Uterus (tissue), 3 donors: ENCODE measurements at regions not wholly inside any gene's neighbourhood (a gene's known extent, or its start where the extent isn't known, plus 50 kb on each side); places are given as distances from the start of the nearest gene placed in this dataset.

Source experiments
- DNase-seq, 2 donors: peaks; one replicate each; pipeline ENCODE4 v3.0.0-alpha.2; 2019 to 2020
- H3K27ac ChIP-seq, 2 donors: fragments of 200-600 bp; sonication (generic); 1 replicate in 1 of 2; 2 replicates in 1 of 2; pipeline ENCODE4 v1.5.1; 2016 to 2018
- H3K27me3 ChIP-seq, 2 donors: fragments of 200-600 bp; sonication (generic); one replicate each; pipeline ENCODE4 v1.5.1; 2018 to 2019; ENCODE audit warnings: control low read depth in 1 of 2
- H3K36me3 ChIP-seq, 2 donors: fragments of 200-600 bp; sonication (generic); one replicate each; pipeline ENCODE4 v1.5.1; 2019; ENCODE audit warnings: control low read depth in 1 of 2
- H3K4me1 ChIP-seq, 2 donors: fragments of 200-600 bp; sonication (generic); one replicate each; pipeline ENCODE4 v1.5.1; 2018 to 2019; ENCODE audit warnings: control low read depth in 1 of 2
- H3K4me3 ChIP-seq, 2 donors: fragments of 200-600 bp; sonication (generic); 1 replicate in 1 of 2; 2 replicates in 1 of 2; pipeline ENCODE4 v1.5.1; 2018 to 2019; ENCODE audit warnings: mild to moderate bottlenecking in 1 of 2
- H3K9me3 ChIP-seq, 2 donors: fragments of 200-600 bp; sonication (generic); one replicate each; pipeline ENCODE4 v1.5.1; 2019; ENCODE audit warnings: control low read depth in 1 of 2
- CTCF ChIP-seq, 4 experiments: fragments of 200-600 bp in 2 of 4; fragments of 450-650 bp in 2 of 4; sonication (generic) in 2 of 4; IDR thresholded peaks; one replicate each; pipeline ENCODE4 v1.5.1; 2016 to 2019; ENCODE audit warnings: antibody characterized with exemption in 4 of 4, mild to moderate bottlenecking in 2 of 4, moderate library complexity in 1 of 4
- POLR2A ChIP-seq, 2 donors: fragments of 450-650 bp; IDR thresholded peaks; one replicate each; pipeline ENCODE4 v1.6.1; 2016; ENCODE audit warnings: antibody characterized with exemption in 2 of 2, mild to moderate bottlenecking in 1 of 2, moderate library complexity in 1 of 2
- intact Hi-C: fragments of 100-400 bp; cut with DNase I; formaldehyde crosslinking; loops from one replicate; pipeline ENCODE4 v1.15.1; 2023; ENCODE audit warnings: low total_unique reads
- donor health status: DM: yes; HTN: yes; CAD: no.

DNA sequence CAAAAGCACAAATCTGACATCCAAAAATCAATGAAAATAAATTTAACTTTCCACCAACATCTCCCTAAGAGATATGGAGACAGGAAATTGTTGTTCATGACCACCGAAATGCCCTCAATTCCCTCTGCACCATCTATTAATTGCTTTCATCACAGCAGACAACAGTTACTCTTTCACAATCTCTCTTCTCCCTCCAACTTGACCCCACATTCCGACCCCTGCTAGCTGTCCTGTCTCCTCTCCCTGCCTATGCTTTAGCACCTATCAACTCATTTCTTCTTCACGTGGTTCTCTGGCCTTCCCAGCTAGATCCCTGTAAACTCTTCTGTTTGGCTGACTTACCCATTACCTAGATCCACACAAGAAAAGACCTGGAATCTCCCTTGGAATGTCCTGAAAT is 173.9 kb upstream of the ADAMTS9 start:
- H3K4me1 ChIP-seq, result peaks cover 6 to 11% of the 10 kb centered on the region in 2 donors
- TF ChIP-seq POLR2A (IDR thresholded peaks at IDR 0.05) (no peak), CTCF (IDR thresholded peaks at IDR 0.05) (no peak)
- no peaks in the 10 kb centered on the region for H3K36me3 ChIP-seq
- no peaks in the 10 kb centered on the region for H3K9me3 ChIP-seq
- H3K27ac ChIP-seq, result no peak overlapping the region
- no peaks in the 10 kb centered on the region for H3K27me3 ChIP-seq
- no peak overlapping the region for H3K4me3 ChIP-seq
- intact Hi-C loops, result no loop called here
- no peak for DNase-seq

DNA sequence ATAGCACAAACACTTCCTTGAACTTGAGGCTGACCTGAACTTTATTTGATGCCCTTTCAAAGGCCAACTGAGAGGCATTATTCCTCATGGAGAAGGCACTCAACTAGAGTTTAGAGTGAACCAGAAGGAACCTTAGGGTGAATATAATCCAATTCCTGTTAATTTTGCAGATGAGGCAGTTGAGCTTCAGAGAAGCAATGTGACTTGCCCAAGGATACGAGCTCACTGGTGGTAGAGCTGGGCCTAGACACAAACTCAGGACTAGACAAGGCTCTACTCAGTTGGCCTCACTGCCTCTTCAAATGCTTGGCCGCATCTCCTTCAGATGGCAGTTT is 172.7 kb upstream of the ADAMTS9 start:
- DNase-seq, result no peak
- peaks cover under 1 to 2% of the 10 kb centered on the region in 2 donors for H3K4me1 ChIP-seq
- no peak overlapping the region for H3K4me3 ChIP-seq
- H3K27ac ChIP-seq, result peak overlapping the region in 1 of 2 donors; percentile 8
- H3K27me3 ChIP-seq, result no peaks in the 10 kb centered on the region
- no peaks in the 10 kb centered on the region for H3K36me3 ChIP-seq
- no peaks in the 10 kb centered on the region for H3K9me3 ChIP-seq
- intact Hi-C loops, result no loop called here
- TF ChIP-seq CTCF (IDR thresholded peaks at IDR 0.05) (no peak), POLR2A (IDR thresholded peaks at IDR 0.05) (no peak)

DNA sequence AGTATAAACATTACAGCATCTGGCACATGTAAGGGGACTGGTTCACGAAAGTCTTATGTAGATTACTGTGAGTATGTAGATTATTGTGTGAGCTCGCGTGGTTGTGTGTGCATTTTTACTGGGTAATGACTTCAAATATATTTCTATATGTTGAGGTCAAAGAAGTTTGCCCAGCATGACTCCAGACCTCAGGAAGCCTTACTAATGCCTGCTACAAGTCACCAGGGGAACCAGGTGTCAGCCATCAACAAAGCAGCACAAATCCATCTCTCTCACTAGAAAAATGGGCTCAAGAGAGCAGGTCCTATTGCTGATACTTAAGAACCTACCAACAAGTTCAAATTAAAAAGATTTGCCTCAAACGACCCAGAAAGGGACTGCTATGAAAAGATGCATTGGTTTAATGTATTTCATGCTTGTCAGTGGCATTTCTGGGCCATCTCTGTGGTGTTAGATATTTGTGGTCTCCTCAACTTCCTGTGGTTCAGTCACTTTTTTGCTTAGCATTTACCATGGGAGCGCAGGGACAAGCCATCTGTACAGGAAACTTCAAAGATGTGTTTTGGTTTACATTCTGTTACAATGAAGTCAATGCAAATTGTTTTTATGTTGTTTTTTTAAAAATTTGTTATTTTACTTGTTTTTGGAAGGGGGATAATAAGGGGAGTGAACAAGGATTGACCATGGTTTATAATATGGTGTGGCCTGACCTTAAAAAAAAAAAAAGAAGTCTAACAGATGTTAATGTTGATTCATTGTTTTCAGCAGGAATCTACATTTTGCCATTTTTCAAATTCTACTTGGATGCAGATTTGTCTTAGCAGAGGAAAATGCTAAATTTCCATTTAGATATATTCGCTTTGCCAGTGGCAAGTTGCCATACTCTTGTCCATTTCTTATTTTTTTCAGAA is 172.1 kb upstream of the ADAMTS9 start:
- Histone ChIP-seq H3K4me3 (no peak overlapping the region), H3K27me3 (no peaks in the 10 kb centered on the region), H3K36me3 (no peaks in the 10 kb centered on the region), H3K9me3 (no peaks in the 10 kb centered on the region), H3K4me1 (no peaks in the 10 kb centered on the region), H3K27ac (peak overlapping the region in 1 of 2 donors; percentile 8)
- no peak for TF ChIP-seq CTCF (IDR thresholded peaks at IDR 0.05)
- TF ChIP-seq POLR2A (IDR thresholded peaks at IDR 0.05), result no peak
- intact Hi-C loops, result no loop called here
- DNase-seq, result no peak

DNA sequence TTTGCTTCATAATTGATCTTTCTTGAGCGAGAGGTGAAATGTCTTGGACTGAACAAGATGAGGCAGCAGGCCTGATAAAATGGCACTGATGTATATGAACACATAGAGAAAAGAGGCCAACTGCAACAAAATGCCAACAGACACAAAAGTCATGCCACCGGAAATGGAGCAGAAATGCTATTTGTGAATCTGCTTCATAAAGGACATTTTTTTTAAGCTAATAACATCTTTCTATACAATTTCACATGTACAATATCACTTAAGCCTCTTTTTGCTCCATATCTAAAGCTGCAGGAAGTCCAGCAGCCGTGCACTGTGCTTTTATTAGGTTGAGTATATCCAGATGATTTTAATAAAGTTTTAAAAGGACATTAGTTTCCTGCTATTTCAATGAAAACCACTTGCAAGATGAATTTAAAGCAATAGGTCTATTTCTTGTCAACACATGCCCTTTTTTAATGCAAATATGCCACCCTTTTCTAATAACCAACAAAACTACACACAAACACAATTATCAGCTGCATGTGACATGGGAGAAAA is 169.2 kb upstream of the ADAMTS9 start:
- no peaks in the 10 kb centered on the region for H3K9me3 ChIP-seq
- no peak for TF ChIP-seq CTCF (IDR thresholded peaks at IDR 0.05)
- no peak for TF ChIP-seq POLR2A (IDR thresholded peaks at IDR 0.05)
- no peak overlapping the region for H3K27ac ChIP-seq
- no peaks in the 10 kb centered on the region for H3K27me3 ChIP-seq
- intact Hi-C loops, result no loop called here
- no peaks in the 10 kb centered on the region for H3K4me1 ChIP-seq
- DNase-seq, result no peak
- H3K4me3 ChIP-seq, result no peak overlapping the region
- H3K36me3 ChIP-seq, result no peaks in the 10 kb centered on the region

- Histone ChIP-seq H3K27me3 (no peaks in the 10 kb centered on the region), H3K4me3 (no peak overlapping the region), H3K4me1 (no peaks in the 10 kb centered on the region), H3K9me3 (no peaks in the 10 kb centered on the region), H3K27ac (no peak overlapping the region), H3K36me3 (no peaks in the 10 kb centered on the region)
- intact Hi-C loops, result no loop called here
- no peak for DNase-seq
- TF ChIP-seq CTCF (IDR thresholded peaks at IDR 0.05), result no peak
- no peak for TF ChIP-seq POLR2A (IDR thresholded peaks at IDR 0.05)
Measured at GRCh38 chr3:64856106-64856505, 168.3 kb upstream of the ADAMTS9 start.
